Neural progenitor cell (in vitro differentiated cells): ENCODE measurements at regions not wholly inside any gene's neighbourhood (a gene's known extent, or its start where the extent isn't known, plus 50 kb on each side); places are given as distances from the start of the nearest gene placed in this dataset.
"Not testable (repeated sequence)": the region's sequence is repeated elsewhere in the genome, so short reads cannot be mapped to it uniquely, and the experiment has no call there.

Source experiments
- DNase-seq: peaks from one replicate; pipeline ENCODE4 v3.0.0-alpha.2; 2016; ENCODE audit warnings: low spot score
- H2AFZ ChIP-seq: fragments of 200-600 bp; sonication (generic); replicated peaks from 2 replicates; pipeline ENCODE4 v1.6.1; 2016; ENCODE audit warnings: antibody characterized with exemption
- H3F3A ChIP-seq: fragments of 200-600 bp; sonication (generic); 2 replicates; pipeline ENCODE4 v1.6.1; 2016; ENCODE audit warnings: antibody characterized with exemption, low read depth
- H3K27ac ChIP-seq: fragments of 200-600 bp; sonication (generic); 2 replicates; pipeline ENCODE4 v1.5.1; 2016; ENCODE audit warnings: mild to moderate bottlenecking
- H3K27me3 ChIP-seq: fragments of 200-600 bp; sonication (generic); 2 replicates; pipeline ENCODE4 v1.6.1; 2016; ENCODE audit warnings: mild to moderate bottlenecking, moderate library complexity
- H3K36me3 ChIP-seq: fragments of 200-600 bp; sonication (generic); 2 replicates; pipeline ENCODE4 v1.5.1; 2016
- H3K4me1 ChIP-seq: fragments of 200-600 bp; sonication (generic); 2 replicates; pipeline ENCODE4 v1.6.1; 2016; ENCODE audit warnings: mixed run types
- H3K4me2 ChIP-seq: fragments of 200-600 bp; sonication (generic); 2 replicates; pipeline ENCODE4 v1.6.1; 2016
- H3K4me3 ChIP-seq: fragments of 200-600 bp; sonication (generic); 2 replicates; pipeline ENCODE4 v1.5.1; 2016
- H3K79me2 ChIP-seq: fragments of 200-600 bp; sonication (generic); 2 replicates; pipeline ENCODE4 v1.6.1; 2016; ENCODE audit warnings: low read depth
- H3K9ac ChIP-seq: fragments of 200-600 bp; sonication (generic); 2 replicates; pipeline ENCODE4 v1.6.1; 2016
- H3K9me3 ChIP-seq: fragments of 200-600 bp; sonication (generic); 2 replicates; pipeline ENCODE4 v1.5.1; 2016; ENCODE audit warnings: low read depth
- H4K20me1 ChIP-seq: fragments of 200-600 bp; sonication (generic); 2 replicates; pipeline ENCODE4 v1.6.1; 2016; ENCODE audit warnings: low read depth
- H3K27ac Mint-ChIP-seq: 3 replicates; pipeline ENCODE4 v1.8.0; 2021; ENCODE audit warnings: mixed read lengths
- H3K27me3 Mint-ChIP-seq: 2 replicates; pipeline ENCODE4 v1.8.0; 2022; ENCODE audit warnings: low read depth, mild to moderate bottlenecking, inconsistent platforms, moderate library complexity, mixed read lengths; ENCODE audit not compliant: insufficient read depth
- H3K36me3 Mint-ChIP-seq: 3 replicates; pipeline ENCODE4 v1.8.0; 2021; ENCODE audit warnings: mixed read lengths
- H3K4me1 Mint-ChIP-seq: 3 replicates; pipeline ENCODE4 v1.8.0; 2021; ENCODE audit warnings: mixed read lengths
- H3K4me3 Mint-ChIP-seq: 3 replicates; pipeline ENCODE4 v1.8.0; 2021; ENCODE audit warnings: mild to moderate bottlenecking, moderate library complexity, mixed read lengths
- H3K9me3 Mint-ChIP-seq: 3 replicates; pipeline ENCODE4 v1.8.0; 2020; ENCODE audit warnings: mixed read lengths
- EZH2 ChIP-seq: fragments of 200-600 bp; sonication (generic); IDR thresholded peaks from 2 replicates; pipeline ENCODE4 v1.6.1; 2017; ENCODE audit warnings: antibody characterized with exemption, mild to moderate bottlenecking, moderate library complexity
- EZH2phosphoT487 ChIP-seq: fragments of 200-600 bp; sonication (generic); IDR thresholded peaks from 2 replicates; pipeline ENCODE4 v1.6.1; 2017; ENCODE audit warnings: antibody characterized with exemption
- TF ChIP-seq, protein P1 (sequence below): fragments of 200-600 bp; sonication (generic); IDR thresholded peaks from 2 replicates; pipeline ENCODE4 v1.5.1; 2017; ENCODE audit warnings: antibody characterized with exemption, mild to moderate bottlenecking

DNA sequence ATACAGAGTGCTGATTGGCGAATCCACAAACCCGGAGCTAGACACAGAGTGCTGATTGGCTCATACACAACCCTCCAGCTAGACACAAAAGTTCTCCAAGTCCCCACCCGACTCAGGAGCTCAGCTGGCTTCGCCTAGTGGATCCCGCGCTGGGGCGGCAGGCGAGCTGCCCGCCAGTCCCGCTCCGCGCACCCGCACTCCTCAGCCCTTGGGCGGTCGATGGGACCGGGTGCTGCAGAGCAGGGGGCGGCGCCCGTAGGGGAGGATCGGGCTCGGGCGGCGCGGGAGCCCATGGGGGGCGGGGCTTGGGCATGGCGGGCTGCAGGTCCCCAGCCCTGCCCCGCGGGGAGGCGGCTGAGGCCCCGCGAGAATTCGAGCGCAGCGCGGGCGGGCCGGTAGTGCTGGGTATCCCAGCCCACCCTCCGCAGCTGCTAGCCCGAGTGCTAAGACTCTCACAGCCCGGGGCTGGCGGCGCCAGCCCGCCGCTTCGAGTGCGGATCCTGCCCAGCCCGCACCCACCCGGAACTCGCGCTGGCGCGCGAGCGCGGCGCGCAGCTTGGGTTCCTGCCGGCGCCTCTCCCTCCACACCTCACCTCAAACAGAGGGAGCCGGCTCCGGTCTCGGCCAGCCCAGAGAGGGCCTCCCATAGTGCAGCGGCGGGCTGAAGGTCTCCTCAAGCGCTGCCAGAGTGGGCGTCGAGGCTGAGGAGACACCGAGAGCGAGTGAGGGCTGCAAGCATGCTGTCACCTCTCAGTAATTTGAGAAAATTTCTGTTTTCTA is 75.5 kb upstream of the ATP5MC3 start:
- Mint-ChIP-seq H3K27ac (no peak overlapping the region), H3K27me3 (no peaks in the 10 kb centered on the region), H3K9me3 (peaks cover 7% of the 10 kb centered on the region), H3K4me1 (peaks cover 6% of the 10 kb centered on the region), H3K4me3 (no peak overlapping the region), H3K36me3 (no peaks in the 10 kb centered on the region)
- H2AFZ ChIP-seq = no peak overlapping the region
- no peak for DNase-seq
- H3K27ac ChIP-seq = no peak overlapping the region
- no peaks in the 10 kb centered on the region for H4K20me1 ChIP-seq
- no peaks in the 10 kb centered on the region for H3K79me2 ChIP-seq
- H3K27me3 ChIP-seq = peaks cover 7% of the 10 kb centered on the region
- no peak overlapping the region for H3K4me2 ChIP-seq
- no peaks in the 10 kb centered on the region for H3K9me3 ChIP-seq
- H3K4me1 ChIP-seq = no peaks in the 10 kb centered on the region
- no peaks in the 10 kb centered on the region for H3K36me3 ChIP-seq
- no peaks in the 10 kb centered on the region for H3F3A ChIP-seq
- no peak overlapping the region for H3K9ac ChIP-seq
- H3K4me3 ChIP-seq = no peak overlapping the region
- TF ChIP-seq EZH2 = no peak
- TF ChIP-seq, protein P1, sequence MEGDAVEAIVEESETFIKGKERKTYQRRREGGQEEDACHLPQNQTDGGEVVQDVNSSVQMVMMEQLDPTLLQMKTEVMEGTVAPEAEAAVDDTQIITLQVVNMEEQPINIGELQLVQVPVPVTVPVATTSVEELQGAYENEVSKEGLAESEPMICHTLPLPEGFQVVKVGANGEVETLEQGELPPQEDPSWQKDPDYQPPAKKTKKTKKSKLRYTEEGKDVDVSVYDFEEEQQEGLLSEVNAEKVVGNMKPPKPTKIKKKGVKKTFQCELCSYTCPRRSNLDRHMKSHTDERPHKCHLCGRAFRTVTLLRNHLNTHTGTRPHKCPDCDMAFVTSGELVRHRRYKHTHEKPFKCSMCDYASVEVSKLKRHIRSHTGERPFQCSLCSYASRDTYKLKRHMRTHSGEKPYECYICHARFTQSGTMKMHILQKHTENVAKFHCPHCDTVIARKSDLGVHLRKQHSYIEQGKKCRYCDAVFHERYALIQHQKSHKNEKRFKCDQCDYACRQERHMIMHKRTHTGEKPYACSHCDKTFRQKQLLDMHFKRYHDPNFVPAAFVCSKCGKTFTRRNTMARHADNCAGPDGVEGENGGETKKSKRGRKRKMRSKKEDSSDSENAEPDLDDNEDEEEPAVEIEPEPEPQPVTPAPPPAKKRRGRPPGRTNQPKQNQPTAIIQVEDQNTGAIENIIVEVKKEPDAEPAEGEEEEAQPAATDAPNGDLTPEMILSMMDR = no peak
- no peak for TF ChIP-seq EZH2phosphoT487

DNA sequence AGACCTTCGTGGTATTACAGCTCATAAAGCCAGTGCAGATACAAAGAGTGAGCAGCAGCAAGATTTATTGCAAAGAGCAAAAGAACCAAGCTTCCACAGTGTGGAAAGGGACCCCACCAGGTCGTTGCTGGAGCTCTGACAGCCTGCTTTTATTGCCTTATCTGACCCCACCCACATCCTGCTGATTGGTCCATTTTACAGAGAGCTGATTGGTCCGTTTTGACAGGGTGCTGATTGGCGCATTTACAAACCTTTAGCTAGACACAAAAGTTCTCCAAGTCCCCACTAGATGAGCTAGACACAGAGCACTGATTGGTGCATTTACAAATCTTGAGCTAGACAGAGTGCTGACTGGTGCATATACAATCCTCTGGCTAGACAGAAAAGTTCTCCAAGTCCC is 74.9 kb upstream of the ATP5MC3 start:
- not testable (repeated sequence) for H3K9me3 Mint-ChIP-seq, H3K27me3 ChIP-seq, H3K4me3 ChIP-seq, H3K4me1 ChIP-seq, H3K27ac Mint-ChIP-seq, H3K4me1 Mint-ChIP-seq, H4K20me1 ChIP-seq, H3K27me3 Mint-ChIP-seq, H3K36me3 ChIP-seq, H3K9me3 ChIP-seq, H3K27ac ChIP-seq, H3K4me2 ChIP-seq, H2AFZ ChIP-seq, H3K79me2 ChIP-seq, H3F3A ChIP-seq, H3K36me3 Mint-ChIP-seq, H3K9ac ChIP-seq, H3K4me3 Mint-ChIP-seq, DNase-seq

DNA sequence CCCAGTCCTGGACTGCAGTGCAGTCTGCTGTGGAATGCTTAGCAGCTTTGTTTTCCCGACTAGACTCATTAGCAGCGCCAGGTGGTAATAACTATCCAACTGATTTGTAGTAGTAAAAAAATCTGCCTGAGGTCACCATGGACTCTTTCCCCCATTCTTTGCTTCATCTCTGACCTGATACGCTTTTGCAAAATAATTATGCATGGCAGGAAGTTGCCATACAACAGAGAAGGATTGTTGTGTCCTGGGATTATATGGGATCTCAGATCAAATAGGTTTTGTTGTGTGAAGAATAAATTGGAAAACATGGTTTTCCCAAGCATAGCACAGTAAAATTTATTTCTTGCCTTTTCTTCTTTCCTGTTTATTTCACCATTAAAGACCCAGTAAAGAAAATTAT is 72.4 kb upstream of the ATP5MC3 start:
- Mint-ChIP-seq H3K9me3 (peaks cover 7% of the 10 kb centered on the region), H3K27me3 (peaks cover 2% of the 10 kb centered on the region), H3K27ac (no peak overlapping the region), H3K36me3 (no peaks in the 10 kb centered on the region), H3K4me3 (no peak overlapping the region), H3K4me1 (peaks cover 6% of the 10 kb centered on the region)
- H3K9ac ChIP-seq = no peak overlapping the region
- peaks cover 7% of the 10 kb centered on the region for H3K27me3 ChIP-seq
- no peaks in the 10 kb centered on the region for H3K79me2 ChIP-seq
- no peaks in the 10 kb centered on the region for H3K36me3 ChIP-seq
- H3K4me2 ChIP-seq = no peak overlapping the region
- no peaks in the 10 kb centered on the region for H4K20me1 ChIP-seq
- H3K4me3 ChIP-seq = no peak overlapping the region
- no peaks in the 10 kb centered on the region for H3K9me3 ChIP-seq
- H2AFZ ChIP-seq = no peak overlapping the region
- no peak for DNase-seq
- TF ChIP-seq EZH2 (no peak), EZH2phosphoT487 (no peak)
- TF ChIP-seq, protein P1 = no peak
- H3K4me1 ChIP-seq = no peaks in the 10 kb centered on the region
- no peak overlapping the region for H3K27ac ChIP-seq
- H3F3A ChIP-seq = no peaks in the 10 kb centered on the region

DNA sequence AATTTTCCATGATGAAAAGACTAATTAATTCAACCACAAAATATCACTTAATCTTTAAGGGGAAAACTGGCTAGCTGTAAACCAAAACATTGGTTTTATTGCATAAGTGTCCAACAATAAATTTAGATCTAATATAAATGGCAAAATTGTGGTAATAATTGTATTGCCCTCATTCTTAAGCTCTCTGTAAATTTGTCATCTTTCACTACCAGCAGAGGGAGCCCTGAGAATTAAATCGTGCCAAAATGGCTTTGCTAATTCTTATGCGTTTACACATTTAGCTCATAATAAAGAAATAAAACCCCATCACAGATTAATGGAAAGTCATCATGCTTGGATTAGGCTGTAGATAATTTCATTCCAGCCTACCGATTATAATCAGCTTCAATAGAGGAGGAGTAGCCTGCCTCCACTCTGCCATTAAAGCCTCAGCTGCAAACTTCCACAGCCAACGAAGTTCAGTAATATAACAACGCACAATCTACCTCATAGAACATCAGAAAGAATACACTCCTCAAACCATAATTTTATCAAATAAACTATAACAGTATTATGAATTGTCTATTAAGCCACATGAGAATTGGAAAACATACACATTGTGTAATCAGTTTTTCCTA is 70.0 kb upstream of the ATP5MC3 start:
- peaks cover 2% of the 10 kb centered on the region for H3K27me3 Mint-ChIP-seq
- no peak for TF ChIP-seq EZH2phosphoT487
- TF ChIP-seq, protein P1 = peak; percentile 86
- no peak for TF ChIP-seq EZH2
- H3K9me3 Mint-ChIP-seq = peaks cover 4% of the 10 kb centered on the region
- no peak overlapping the region for H3K4me3 Mint-ChIP-seq
- H3K4me1 ChIP-seq = no peaks in the 10 kb centered on the region
- peak; percentile 42 for DNase-seq
- H3K36me3 Mint-ChIP-seq = no peaks in the 10 kb centered on the region
- H3K4me1 Mint-ChIP-seq = peaks cover 6% of the 10 kb centered on the region
- peaks cover 7% of the 10 kb centered on the region for H3K27me3 ChIP-seq
- no peak overlapping the region for H2AFZ ChIP-seq
- H4K20me1 ChIP-seq = no peaks in the 10 kb centered on the region
- H3K27ac Mint-ChIP-seq = no peak overlapping the region
- no peaks in the 10 kb centered on the region for H3K36me3 ChIP-seq
- no peaks in the 10 kb centered on the region for H3F3A ChIP-seq
- H3K9me3 ChIP-seq = no peaks in the 10 kb centered on the region
- no peak overlapping the region for H3K27ac ChIP-seq
- H3K79me2 ChIP-seq = no peaks in the 10 kb centered on the region
- H3K4me3 ChIP-seq = no peak overlapping the region
- H3K9ac ChIP-seq = no peak overlapping the region
- H3K4me2 ChIP-seq = no peak overlapping the region
